Coronary artery (tissue), 2 donors: ENCODE measurements at regions not wholly inside any gene's neighbourhood (a gene's known extent, or its start where the extent isn't known, plus 50 kb on each side); places are given as distances from the start of the nearest gene placed in this dataset.

Source experiments
- DNase-seq: peaks from one replicate; pipeline ENCODE4 v3.0.0-alpha.2; 2017; ENCODE audit warnings: low spot score
- H3K27ac ChIP-seq, 2 donors: fragments of 200-600 bp; sonication (generic); one replicate each; pipeline ENCODE4 v1.5.1; 2016 to 2019
- H3K4me3 ChIP-seq: fragments of 200-600 bp; sonication (generic); 2 replicates; pipeline ENCODE4 v1.5.1; 2016; ENCODE audit warnings: mild to moderate bottlenecking, moderate library complexity
- TF ChIP-seq, protein P1 (sequence below): fragments of 200-600 bp; sonication (generic); IDR thresholded peaks from one replicate; pipeline ENCODE4 v1.5.1; 2019; ENCODE audit warnings: antibody characterized with exemption

GRCh38 chr5:28927559-28928326, 1889.4 kb upstream of the CDH9 start:
- TF ChIP-seq, protein P1, sequence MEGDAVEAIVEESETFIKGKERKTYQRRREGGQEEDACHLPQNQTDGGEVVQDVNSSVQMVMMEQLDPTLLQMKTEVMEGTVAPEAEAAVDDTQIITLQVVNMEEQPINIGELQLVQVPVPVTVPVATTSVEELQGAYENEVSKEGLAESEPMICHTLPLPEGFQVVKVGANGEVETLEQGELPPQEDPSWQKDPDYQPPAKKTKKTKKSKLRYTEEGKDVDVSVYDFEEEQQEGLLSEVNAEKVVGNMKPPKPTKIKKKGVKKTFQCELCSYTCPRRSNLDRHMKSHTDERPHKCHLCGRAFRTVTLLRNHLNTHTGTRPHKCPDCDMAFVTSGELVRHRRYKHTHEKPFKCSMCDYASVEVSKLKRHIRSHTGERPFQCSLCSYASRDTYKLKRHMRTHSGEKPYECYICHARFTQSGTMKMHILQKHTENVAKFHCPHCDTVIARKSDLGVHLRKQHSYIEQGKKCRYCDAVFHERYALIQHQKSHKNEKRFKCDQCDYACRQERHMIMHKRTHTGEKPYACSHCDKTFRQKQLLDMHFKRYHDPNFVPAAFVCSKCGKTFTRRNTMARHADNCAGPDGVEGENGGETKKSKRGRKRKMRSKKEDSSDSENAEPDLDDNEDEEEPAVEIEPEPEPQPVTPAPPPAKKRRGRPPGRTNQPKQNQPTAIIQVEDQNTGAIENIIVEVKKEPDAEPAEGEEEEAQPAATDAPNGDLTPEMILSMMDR: no peak
- H3K27ac ChIP-seq: no peak overlapping the region
- no peak overlapping the region for H3K4me3 ChIP-seq
- no peak for DNase-seq

DNA sequence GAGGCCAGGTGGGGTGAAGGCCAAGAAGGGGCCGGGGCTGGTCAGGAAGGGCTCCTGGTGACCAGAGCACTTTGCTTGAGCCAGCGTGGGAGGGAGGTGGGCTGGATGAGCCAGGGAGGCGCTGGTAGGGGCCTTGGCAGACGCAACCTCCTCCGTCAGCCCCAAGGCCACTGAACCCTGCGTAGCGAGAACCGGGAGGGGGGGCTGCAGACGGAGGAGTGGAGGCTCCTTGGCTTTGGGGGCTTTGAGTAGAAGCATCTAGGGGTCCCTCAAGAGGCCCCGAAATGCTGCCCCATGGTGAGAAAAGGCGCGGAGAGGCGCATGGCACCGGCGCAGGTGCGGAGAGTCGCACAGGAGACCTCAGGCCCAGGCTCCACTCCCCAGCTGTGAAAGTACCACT, 1888.0 kb upstream of the CDH9 start:
- H3K27ac ChIP-seq: no peak overlapping the region
- DNase-seq: no peak
- TF ChIP-seq, protein P1: no peak
- no peak overlapping the region for H3K4me3 ChIP-seq

DNA sequence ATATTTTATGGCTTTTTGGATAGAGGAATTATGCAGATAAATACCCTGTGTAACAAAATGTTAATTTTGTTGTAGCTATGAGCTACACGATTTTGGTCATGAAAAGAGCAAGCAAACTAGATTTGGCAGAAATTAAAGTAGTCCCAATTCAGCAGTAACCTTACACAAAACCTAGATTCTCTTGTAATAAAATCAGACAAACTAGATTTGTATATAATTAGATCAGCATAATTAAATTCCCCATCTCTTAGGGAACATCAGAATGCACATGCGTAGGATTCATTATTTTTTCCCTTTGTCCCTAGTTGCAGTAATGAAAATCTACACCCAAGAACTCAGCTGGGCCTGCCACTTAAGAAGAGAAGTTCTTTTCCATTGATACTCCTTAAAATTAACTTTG, 1879.2 kb upstream of the CDH9 start:
- DNase-seq: no peak
- no peak overlapping the region for H3K4me3 ChIP-seq
- H3K27ac ChIP-seq: no peak overlapping the region
- TF ChIP-seq, protein P1: no peak

DNA sequence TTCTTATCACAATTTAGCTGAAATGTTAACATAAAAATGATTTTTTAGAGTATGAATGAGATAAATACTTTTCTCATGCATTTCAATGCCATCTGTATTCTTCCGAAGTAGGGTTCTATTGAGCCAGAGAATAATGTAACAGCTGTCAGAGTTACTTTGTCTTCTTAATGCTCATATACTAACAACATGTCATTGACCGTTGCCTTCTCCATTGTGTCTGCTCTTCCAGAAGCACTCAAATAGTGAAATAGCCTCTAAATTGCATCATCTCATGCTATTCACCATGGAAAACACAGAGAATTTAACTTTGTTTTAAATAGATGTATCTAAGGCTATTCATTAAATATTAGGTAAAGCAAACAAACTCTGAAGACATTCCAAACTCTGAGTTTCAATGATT, 1875.9 kb upstream of the CDH9 start:
- Histone ChIP-seq H3K27ac (no peak overlapping the region), H3K4me3 (no peak overlapping the region)
- TF ChIP-seq, protein P1: no peak
- DNase-seq: no peak

DNA sequence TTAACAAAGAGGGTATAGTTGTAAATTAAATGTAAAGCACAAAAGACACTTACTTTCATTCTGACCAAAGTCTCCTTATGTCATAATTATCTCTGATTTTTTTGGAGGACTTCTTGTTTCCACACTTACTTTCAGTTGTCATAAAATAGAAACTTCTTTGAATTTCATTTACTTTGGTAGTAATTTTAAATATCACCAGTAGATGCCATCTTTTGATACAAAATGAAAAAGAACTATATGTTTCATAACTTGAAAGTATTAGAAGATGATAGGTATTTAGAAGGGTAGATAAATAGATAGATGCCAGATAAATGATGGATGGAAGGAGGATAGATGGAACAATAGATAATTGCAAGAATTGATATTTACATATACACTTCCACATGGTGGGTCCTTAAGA, 1865.3 kb upstream of the CDH9 start:
- TF ChIP-seq, protein P1: no peak
- no peak for DNase-seq
- Histone ChIP-seq H3K27ac (no peak overlapping the region), H3K4me3 (no peak overlapping the region)

DNA sequence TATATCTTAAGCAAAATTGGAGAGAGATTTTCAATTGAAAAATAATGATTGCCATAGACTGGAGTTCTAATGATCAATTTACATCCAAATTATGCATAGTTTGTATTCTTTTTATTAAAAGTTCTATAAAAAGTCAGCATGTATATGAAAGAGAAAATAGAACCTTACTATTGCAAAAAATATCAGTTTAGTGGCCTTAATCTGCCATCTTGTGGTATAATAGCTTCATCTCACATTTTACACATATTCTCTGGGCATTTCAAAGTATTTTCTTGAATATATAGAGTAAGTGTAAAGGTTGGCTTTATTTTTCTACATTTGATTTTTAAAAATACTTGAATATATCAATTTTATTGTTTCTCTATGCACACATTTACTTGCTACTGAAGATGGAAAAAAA, 1858.6 kb upstream of the CDH9 start:
- no peak overlapping the region for H3K4me3 ChIP-seq
- no peak for DNase-seq
- TF ChIP-seq, protein P1: no peak
- no peak overlapping the region for H3K27ac ChIP-seq

DNA sequence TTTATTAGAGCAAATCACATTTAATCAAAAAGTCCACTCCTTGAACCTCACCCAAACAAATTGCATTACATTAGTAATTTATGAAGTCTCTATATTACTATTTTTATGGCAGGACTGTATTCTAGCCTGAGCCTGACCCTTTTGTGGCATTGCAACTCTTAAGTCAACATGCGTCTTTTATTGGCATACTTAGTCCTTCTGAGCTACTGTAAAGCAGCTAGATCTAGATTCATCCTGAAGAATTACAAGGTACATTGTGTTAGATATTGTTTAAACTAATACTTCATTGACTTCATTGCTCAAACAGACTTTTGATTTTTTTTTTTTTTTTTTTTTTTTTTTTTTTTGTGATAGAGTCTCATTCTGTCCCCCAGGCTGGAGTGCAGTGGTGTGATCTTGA, 1842.5 kb upstream of the CDH9 start:
- DNase-seq: no peak
- TF ChIP-seq, protein P1: no peak
- no peak overlapping the region for H3K27ac ChIP-seq
- no peak overlapping the region for H3K4me3 ChIP-seq
